OCI-LY1 (cell line): ENCODE measurements at regions not wholly inside any gene's neighbourhood (a gene's known extent, or its start where the extent isn't known, plus 50 kb on each side); places are given as distances from the start of the nearest gene placed in this dataset.

ENCODE experiments used
- H2AFZ ChIP-seq: fragments of 200-600 bp; sonication (generic), shearing (Covaris generic); 2 replicates; pipeline ENCODE4 v1.6.0; 2014; ENCODE audit warnings: antibody characterized with exemption, mild to moderate bottlenecking, low read length
- H3F3A ChIP-seq: fragments of 200-600 bp; sonication (generic), shearing (Covaris generic); 2 replicates; pipeline ENCODE4 v1.6.0; 2014; ENCODE audit warnings: mild to moderate bottlenecking, antibody characterized with exemption, low read length, moderate library complexity; ENCODE audit not compliant: insufficient read depth
- H3K27ac ChIP-seq: fragments of 200-600 bp; sonication (generic); 2 replicates; pipeline ENCODE4 v1.5.1; 2014; ENCODE audit warnings: low read length, mixed run types, mild to moderate bottlenecking, low read depth; ENCODE audit not compliant: poor library complexity, severe bottlenecking
- H3K27me3 ChIP-seq: fragments of 200-600 bp; sonication (generic); 2 replicates; pipeline ENCODE4 v1.6.0; 2014; ENCODE audit warnings: antibody characterized with exemption, mild to moderate bottlenecking, low read length, moderate library complexity; ENCODE audit not compliant: insufficient read depth
- H3K36me3 ChIP-seq: fragments of 200-600 bp; sonication (generic); 2 replicates; pipeline ENCODE4 v1.6.1; 2014; ENCODE audit warnings: mild to moderate bottlenecking, antibody characterized with exemption, low read length, moderate library complexity, mixed read lengths; ENCODE audit not compliant: insufficient read depth
- H3K4me1 ChIP-seq: fragments of 200-600 bp; sonication (generic); 2 replicates; pipeline ENCODE4 v1.5.1; 2014; ENCODE audit warnings: mild to moderate bottlenecking, low read length, moderate library complexity; ENCODE audit not compliant: insufficient read depth, severe bottlenecking
- H3K4me2 ChIP-seq: fragments of 200-600 bp; sonication (generic), shearing (Covaris generic); 2 replicates; pipeline ENCODE4 v1.6.1; 2014; ENCODE audit warnings: low read length
- H3K4me3 ChIP-seq: fragments of 200-600 bp; sonication (generic); 2 replicates; pipeline ENCODE4 v1.5.1; 2014; ENCODE audit warnings: low read length, low read depth, mild to moderate bottlenecking, mixed read lengths; ENCODE audit not compliant: poor library complexity, severe bottlenecking
- H3K79me2 ChIP-seq: fragments of 200-600 bp; shearing (Covaris generic); 2 replicates; pipeline ENCODE4 v1.6.1; 2016; ENCODE audit warnings: mixed run types, low read length, mixed read lengths; ENCODE audit not compliant: insufficient read depth
- H3K9ac ChIP-seq: fragments of 200-600 bp; sonication (generic), shearing (Covaris generic); 2 replicates; pipeline ENCODE4 v1.6.1; 2014; ENCODE audit warnings: mild to moderate bottlenecking, low read length, mixed read lengths
- H3K9me2 ChIP-seq: fragments of 200-600 bp; sonication (generic), shearing (Covaris generic); 2 replicates; pipeline ENCODE4 v1.6.1; 2014; ENCODE audit warnings: low read depth, mild to moderate bottlenecking, low read length, mixed read lengths
- H3K9me3 ChIP-seq: fragments of 200-600 bp; shearing (Covaris generic); 2 replicates; pipeline ENCODE4 v1.6.1; 2014; ENCODE audit warnings: low read length, mixed read lengths
- H4K20me1 ChIP-seq: fragments of 200-600 bp; sonication (generic), shearing (Covaris generic); 2 replicates; pipeline ENCODE4 v1.6.0; 2016; ENCODE audit warnings: mild to moderate bottlenecking, low read length; ENCODE audit not compliant: insufficient read depth
- EZH2 ChIP-seq: fragments of 200-600 bp; sonication (generic), shearing (Covaris generic); IDR thresholded peaks from 2 replicates; pipeline ENCODE4 v1.8.0; 2017; ENCODE audit warnings: borderline replicate concordance, mixed run types, mild to moderate bottlenecking, antibody characterized with exemption, low read length, moderate library complexity, mixed read lengths
- TF ChIP-seq, protein P1 (sequence below): fragments of 200-600 bp; sonication (generic), shearing (Covaris generic); IDR thresholded peaks from 2 replicates; pipeline ENCODE4 v1.5.1; 2017; ENCODE audit warnings: mild to moderate bottlenecking, antibody characterized with exemption, low read length, moderate library complexity, mixed read lengths

- no peaks in the 10 kb centered on the region for H3K27me3 ChIP-seq
- H3K4me3 ChIP-seq: no peak overlapping the region
- no peaks in the 10 kb centered on the region for H3K36me3 ChIP-seq
- H3K4me2 ChIP-seq: no peak overlapping the region
- no peak overlapping the region for H3K27ac ChIP-seq
- H3K79me2 ChIP-seq: no peaks in the 10 kb centered on the region
- H4K20me1 ChIP-seq: no peaks in the 10 kb centered on the region
- no peaks in the 10 kb centered on the region for H3K9me2 ChIP-seq
- no peaks in the 10 kb centered on the region for H3K4me1 ChIP-seq
- no peak overlapping the region for H3K9ac ChIP-seq
- H3F3A ChIP-seq: no peaks in the 10 kb centered on the region
- no peak overlapping the region for H2AFZ ChIP-seq
- TF ChIP-seq EZH2: no peak
- TF ChIP-seq, protein P1, sequence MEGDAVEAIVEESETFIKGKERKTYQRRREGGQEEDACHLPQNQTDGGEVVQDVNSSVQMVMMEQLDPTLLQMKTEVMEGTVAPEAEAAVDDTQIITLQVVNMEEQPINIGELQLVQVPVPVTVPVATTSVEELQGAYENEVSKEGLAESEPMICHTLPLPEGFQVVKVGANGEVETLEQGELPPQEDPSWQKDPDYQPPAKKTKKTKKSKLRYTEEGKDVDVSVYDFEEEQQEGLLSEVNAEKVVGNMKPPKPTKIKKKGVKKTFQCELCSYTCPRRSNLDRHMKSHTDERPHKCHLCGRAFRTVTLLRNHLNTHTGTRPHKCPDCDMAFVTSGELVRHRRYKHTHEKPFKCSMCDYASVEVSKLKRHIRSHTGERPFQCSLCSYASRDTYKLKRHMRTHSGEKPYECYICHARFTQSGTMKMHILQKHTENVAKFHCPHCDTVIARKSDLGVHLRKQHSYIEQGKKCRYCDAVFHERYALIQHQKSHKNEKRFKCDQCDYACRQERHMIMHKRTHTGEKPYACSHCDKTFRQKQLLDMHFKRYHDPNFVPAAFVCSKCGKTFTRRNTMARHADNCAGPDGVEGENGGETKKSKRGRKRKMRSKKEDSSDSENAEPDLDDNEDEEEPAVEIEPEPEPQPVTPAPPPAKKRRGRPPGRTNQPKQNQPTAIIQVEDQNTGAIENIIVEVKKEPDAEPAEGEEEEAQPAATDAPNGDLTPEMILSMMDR: no peak
- no peaks in the 10 kb centered on the region for H3K9me3 ChIP-seq
These were observed 611.9 kb upstream of the TECRL start for GRCh38 chr4:65021149-65021548.

GRCh38 chr4:65019775-65020174 lies 610.5 kb upstream of the TECRL start:
- H3K9ac ChIP-seq: no peak overlapping the region
- no peaks in the 10 kb centered on the region for H4K20me1 ChIP-seq
- H3K27ac ChIP-seq: no peak overlapping the region
- no peak overlapping the region for H3K4me3 ChIP-seq
- no peaks in the 10 kb centered on the region for H3K27me3 ChIP-seq
- H3K79me2 ChIP-seq: no peaks in the 10 kb centered on the region
- H3K4me1 ChIP-seq: no peaks in the 10 kb centered on the region
- H3K4me2 ChIP-seq: no peak overlapping the region
- no peaks in the 10 kb centered on the region for H3K9me2 ChIP-seq
- no peak for TF ChIP-seq EZH2
- TF ChIP-seq, protein P1: no peak
- H2AFZ ChIP-seq: no peak overlapping the region
- H3F3A ChIP-seq: no peaks in the 10 kb centered on the region
- H3K36me3 ChIP-seq: no peaks in the 10 kb centered on the region
- no peaks in the 10 kb centered on the region for H3K9me3 ChIP-seq

DNA sequence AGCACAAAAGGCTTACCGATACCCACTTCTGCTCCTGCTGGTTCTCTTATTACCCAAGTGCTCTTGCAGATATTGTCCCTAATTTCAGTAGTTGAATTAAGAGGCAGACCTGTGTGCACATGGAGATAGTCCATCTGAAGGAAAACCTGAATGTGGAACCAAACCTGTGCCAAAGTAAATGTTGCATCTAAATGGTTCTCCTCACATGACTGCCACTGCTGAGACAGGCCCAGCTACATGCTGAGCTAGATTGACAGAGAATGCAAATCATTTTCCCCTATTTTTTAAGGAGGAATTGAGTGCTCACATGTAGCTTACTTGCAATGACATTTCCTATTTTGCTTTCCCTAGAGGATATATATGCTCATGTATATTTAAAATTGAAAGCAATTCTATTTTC lies 609.1 kb upstream of the TECRL start:
- Histone ChIP-seq H3K9me2 (no peaks in the 10 kb centered on the region), H3K9ac (no peak overlapping the region), H3K4me1 (no peaks in the 10 kb centered on the region), H3F3A (no peaks in the 10 kb centered on the region), H3K4me3 (no peak overlapping the region), H3K36me3 (no peaks in the 10 kb centered on the region), H3K4me2 (no peak overlapping the region), H3K9me3 (no peaks in the 10 kb centered on the region), H4K20me1 (no peaks in the 10 kb centered on the region), H2AFZ (no peak overlapping the region), H3K27ac (no peak overlapping the region), H3K27me3 (no peaks in the 10 kb centered on the region), H3K79me2 (no peaks in the 10 kb centered on the region)
- TF ChIP-seq, protein P1: no peak
- TF ChIP-seq EZH2: no peak
